Pancreas (tissue), 10 donors: ENCODE measurements at regions not wholly inside any gene's neighbourhood (a gene's known extent, or its start where the extent isn't known, plus 50 kb on each side); places are given as distances from the start of the nearest gene placed in this dataset.

Experiments
- ATAC-seq, 4 donors: fragments of 200-7000 bp; cut with Tn5 transposase; one replicate each; pipeline versions ENCODE4 v1.8.0 to v1.9.1; 2020; ENCODE audit warnings: mild to moderate bottlenecking in 4 of 4, moderate library complexity in 4 of 4
- DNase-seq, 6 donors: peaks; one replicate each; pipeline ENCODE4 v3.0.0-alpha.2; 2020
- FAIRE-seq: peaks from 2 replicates; lab custom pipeline; 2012; peaks lifted over from hg19 to GRCh38; lab: Jason Lieb, UNC
- H3K27ac ChIP-seq, 4 donors: fragments of 200-600 bp; sonication (generic); 1 replicate in 3 of 4; 2 replicates in 1 of 4; pipeline versions ENCODE4 v1.5.0 to v1.8.0; 2020
- H3K27me3 ChIP-seq, 4 donors: fragments of 200-600 bp; one replicate each; pipeline ENCODE4 v1.8.0; 2021
- H3K36me3 ChIP-seq, 3 donors: fragments of 200-600 bp; sonication (generic) in 1 of 3; one replicate each; pipeline versions ENCODE4 v1.5.0 to v1.8.0; 2020 to 2021
- H3K4me1 ChIP-seq, 3 donors: fragments of 200-600 bp; one replicate each; pipeline ENCODE4 v1.8.0; 2021
- H3K4me3 ChIP-seq, 4 donors: fragments of 200-600 bp; sonication (generic) in 2 of 4; one replicate each; pipeline versions ENCODE4 v1.5.0 to v1.8.0; 2020 to 2021
- H3K9me3 ChIP-seq, 4 donors: fragments of 200-600 bp; one replicate each; pipeline ENCODE4 v1.8.0; 2021
- WGBS, 2 donors: extraction: QIAGEN DNeasy Blood & Tissue Kit; methylation state at CpG; one replicate each; pipeline ENCODE4 v1.1.7; 2013; 5-methylcytosine and 5-hydroxymethylcytosine counted together
- intact Hi-C, 3 donors: fragments of 100-400 bp; cut with DNase I; formaldehyde crosslinking; loops; one replicate each; pipeline versions ENCODE4 v1.11.1 to v1.14.2; 2022
- TF ChIP-seq, protein P1 (sequence below), 4 donors: fragments of 200-600 bp; sonication (generic) in 3 of 4; IDR thresholded peaks; one replicate each; pipeline versions ENCODE4 v1.5.0 to v1.8.0; 2021; ENCODE audit warnings: antibody characterized with exemption in 4 of 4
- donor health status: healthy with polysubstance abuse.
- donor health status: DM: no; HTN: no; CAD: no; lungs with moderate emphysema.
- donor health status: DM: no; HTN: no; CAD: no.
- donor health status: control.
- donor health status: control.
- donor health status: Bipolar disorder and iron deficiency.
- donor health status: DM: yes; HTN: yes; CAD: no.
- donor health status: DM: no; HTN: no; CAD: no.
- donor health status: DM: no; HTN: no; CAD: no.
- donor health status: DM: yes; HTN: yes; CAD: no.

DNA sequence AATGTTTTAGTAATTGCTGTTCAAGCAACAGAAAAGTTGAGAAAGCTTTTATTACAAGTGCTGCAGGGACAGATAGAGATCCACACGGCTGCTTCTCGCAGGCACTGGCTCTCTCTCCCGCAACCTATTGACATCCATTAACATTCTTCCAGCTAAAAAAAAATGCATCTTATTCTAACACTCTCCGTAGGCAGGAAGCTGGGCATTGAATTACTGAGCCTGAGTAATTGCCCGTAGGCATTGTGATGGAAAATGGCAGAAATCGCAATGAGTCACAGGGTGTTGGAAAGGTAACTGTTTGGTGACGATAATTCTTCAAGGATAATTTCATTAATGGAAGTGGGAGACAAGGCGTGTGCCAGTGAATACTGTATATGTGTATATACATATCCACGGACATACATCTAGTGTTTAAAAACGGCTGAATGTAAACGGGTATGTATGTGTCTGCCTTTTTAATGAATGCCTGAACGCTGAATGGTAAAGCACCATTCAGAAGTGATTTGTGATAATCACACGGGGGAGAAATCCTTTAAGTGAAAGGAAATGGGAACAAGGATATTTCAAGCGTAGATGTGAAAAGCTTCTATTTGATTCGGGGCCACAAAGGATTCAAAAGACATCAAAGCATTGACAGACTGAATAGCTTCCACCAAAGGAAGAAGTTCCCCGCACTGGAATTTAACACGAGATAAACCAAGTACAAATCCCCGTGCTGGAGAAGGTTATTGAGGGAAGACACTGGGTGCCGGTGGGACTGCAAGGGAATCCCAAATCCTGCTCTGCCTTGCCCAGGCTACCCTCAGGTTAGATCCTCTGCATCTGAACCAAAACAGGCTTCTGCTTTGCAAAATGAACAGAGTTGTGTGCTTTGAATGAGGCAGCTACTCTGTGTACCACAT, 567.2 kb downstream of the NPHP4 start:
- no peak for FAIRE-seq
- no peaks in the 10 kb centered on the region for H3K9me3 ChIP-seq
- intact Hi-C loops = no loop called here

DNA sequence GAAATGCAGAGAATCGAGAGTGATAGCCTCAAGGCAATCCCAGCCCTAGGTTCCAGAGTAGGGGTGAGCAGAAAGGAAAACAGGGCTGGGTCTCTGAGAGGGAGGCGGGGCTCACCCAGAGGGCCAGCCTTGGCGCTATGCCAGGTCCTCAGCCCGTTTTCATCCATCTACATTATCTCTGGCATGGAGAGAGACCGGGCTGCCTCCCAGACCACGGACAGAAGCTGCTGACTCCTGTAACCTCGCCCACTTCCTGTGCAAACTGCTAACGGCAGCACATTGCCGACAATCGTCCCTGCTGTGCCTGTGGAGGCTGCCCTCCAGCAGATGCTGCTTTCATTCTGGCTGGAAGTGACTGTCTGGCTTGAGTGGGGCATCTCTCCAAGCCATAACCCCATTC, 569.1 kb downstream of the NPHP4 start:
- Histone ChIP-seq H3K4me3 (no peak overlapping the region), H3K27me3 (peaks cover 0 to 2% (median 0%) of the 10 kb centered on the region in 4 donors), H3K4me1 (no peaks in the 10 kb centered on the region), H3K36me3 (no peaks in the 10 kb centered on the region), H3K27ac (no peak overlapping the region), H3K9me3 (no peaks in the 10 kb centered on the region)
- intact Hi-C loops = no loop called here
- TF ChIP-seq, protein P1, sequence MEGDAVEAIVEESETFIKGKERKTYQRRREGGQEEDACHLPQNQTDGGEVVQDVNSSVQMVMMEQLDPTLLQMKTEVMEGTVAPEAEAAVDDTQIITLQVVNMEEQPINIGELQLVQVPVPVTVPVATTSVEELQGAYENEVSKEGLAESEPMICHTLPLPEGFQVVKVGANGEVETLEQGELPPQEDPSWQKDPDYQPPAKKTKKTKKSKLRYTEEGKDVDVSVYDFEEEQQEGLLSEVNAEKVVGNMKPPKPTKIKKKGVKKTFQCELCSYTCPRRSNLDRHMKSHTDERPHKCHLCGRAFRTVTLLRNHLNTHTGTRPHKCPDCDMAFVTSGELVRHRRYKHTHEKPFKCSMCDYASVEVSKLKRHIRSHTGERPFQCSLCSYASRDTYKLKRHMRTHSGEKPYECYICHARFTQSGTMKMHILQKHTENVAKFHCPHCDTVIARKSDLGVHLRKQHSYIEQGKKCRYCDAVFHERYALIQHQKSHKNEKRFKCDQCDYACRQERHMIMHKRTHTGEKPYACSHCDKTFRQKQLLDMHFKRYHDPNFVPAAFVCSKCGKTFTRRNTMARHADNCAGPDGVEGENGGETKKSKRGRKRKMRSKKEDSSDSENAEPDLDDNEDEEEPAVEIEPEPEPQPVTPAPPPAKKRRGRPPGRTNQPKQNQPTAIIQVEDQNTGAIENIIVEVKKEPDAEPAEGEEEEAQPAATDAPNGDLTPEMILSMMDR (IDR thresholded peaks at IDR 0.05) = no peak
- 18 to 21% methylated on average over 10 of the region's 10 CpGs for WGBS, 2 donors
- ATAC-seq (peak in 1 of 4 donors; percentile 59), FAIRE-seq (no peak), DNase-seq (peak in 1 of 6 donors; percentile 31)

More for the DNA sequence above, 567.2 kb downstream of the NPHP4 start:
- no peak overlapping the region for H3K27ac ChIP-seq
- TF ChIP-seq, protein P1 (IDR thresholded peaks at IDR 0.05) = no peak
- peaks cover 0 to 3% (median 0%) of the 10 kb centered on the region in 4 donors for H3K27me3 ChIP-seq
- H3K36me3 ChIP-seq = no peaks in the 10 kb centered on the region
- WGBS, 2 donors = 34 to 39% methylated on average over 19 of the region's 19 CpGs
- H3K4me3 ChIP-seq = no peak overlapping the region
- DNase-seq = no peak
- H3K4me1 ChIP-seq = no peaks in the 10 kb centered on the region
- ATAC-seq = no peak

DNA sequence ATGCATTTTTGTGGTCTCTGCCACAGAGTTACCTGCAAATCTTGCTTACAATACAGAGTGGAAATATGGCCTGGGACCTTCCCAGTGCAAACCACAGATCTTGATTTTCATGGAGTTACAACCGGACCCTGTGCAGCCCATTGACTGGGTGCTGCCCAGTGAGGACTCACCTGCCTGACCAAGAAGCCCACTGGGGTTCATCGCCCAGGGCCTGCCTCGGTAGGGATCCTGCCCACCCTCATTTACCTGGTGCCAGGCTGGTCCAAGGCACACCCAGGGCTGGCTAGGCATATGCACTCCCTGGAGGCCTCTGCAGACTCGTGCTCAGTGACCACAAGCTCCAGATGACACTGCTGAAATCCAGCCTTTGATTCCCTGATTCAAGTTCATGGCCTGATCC, 572.7 kb downstream of the NPHP4 start:
- ATAC-seq (no peak), FAIRE-seq (no peak), DNase-seq (no peak)
- no peaks in the 10 kb centered on the region for H3K36me3 ChIP-seq
- 54 to 77% methylated on average over 4 of the region's 4 CpGs for WGBS, 2 donors
- no peak overlapping the region for H3K4me3 ChIP-seq
- no peak overlapping the region for H3K27ac ChIP-seq
- intact Hi-C loops = no loop called here
- H3K27me3 ChIP-seq = no peaks in the 10 kb centered on the region
- H3K4me1 ChIP-seq = no peaks in the 10 kb centered on the region
- TF ChIP-seq, protein P1 (IDR thresholded peaks at IDR 0.05) = no peak
- H3K9me3 ChIP-seq = no peaks in the 10 kb centered on the region

DNA sequence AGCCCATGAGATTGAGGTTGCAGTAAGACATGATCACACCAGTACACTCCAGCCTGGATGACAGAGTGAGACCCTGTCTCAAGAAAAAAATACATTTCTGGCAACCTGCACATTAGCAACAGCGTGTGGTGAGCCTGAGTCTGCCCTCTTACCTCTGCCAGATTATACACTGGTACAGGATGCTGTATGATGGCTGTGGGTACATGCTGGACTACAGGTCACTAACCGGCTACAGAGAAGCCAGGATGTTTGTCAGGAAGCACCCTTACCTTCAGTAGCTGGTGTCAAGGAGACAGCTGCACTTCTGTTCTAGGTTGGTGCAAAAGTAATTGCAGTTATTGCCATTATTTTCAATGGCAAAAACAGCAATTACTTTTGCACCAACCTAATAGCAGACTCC, 575.7 kb downstream of the NPHP4 start:
- Histone ChIP-seq H3K9me3 (no peaks in the 10 kb centered on the region), H3K36me3 (no peaks in the 10 kb centered on the region), H3K27me3 (no peaks in the 10 kb centered on the region), H3K4me1 (no peaks in the 10 kb centered on the region), H3K4me3 (no peak overlapping the region), H3K27ac (no peak overlapping the region)
- intact Hi-C loops = no loop called here
- DNase-seq (no peak), ATAC-seq (no peak), FAIRE-seq (no peak)
- WGBS, 2 donors = 70 to 79% methylated on average over 2 of the region's 2 CpGs
- TF ChIP-seq, protein P1 (IDR thresholded peaks at IDR 0.05) = no peak

DNA sequence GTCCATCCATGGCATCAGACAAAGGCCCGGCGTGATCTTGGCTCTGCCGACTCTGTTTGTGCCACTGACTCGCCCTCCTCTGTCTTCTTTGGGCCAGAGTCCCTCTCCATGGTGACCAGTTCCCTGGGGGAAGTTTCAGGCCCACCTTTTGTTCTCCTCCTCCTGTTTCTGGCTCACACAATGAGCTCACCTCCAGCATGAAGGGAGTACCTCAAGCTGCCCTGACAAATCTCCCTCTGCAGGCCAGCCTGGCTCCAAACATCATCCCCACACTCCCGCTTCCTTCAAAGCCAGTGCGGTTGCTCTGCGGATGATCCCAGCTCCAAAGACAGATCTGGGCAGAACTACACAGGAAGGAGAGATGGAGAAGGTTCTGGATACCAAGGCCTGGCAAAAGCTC, 576.6 kb downstream of the NPHP4 start:
- TF ChIP-seq, protein P1 (IDR thresholded peaks at IDR 0.05) = no peak
- ATAC-seq (no peak), FAIRE-seq (no peak), DNase-seq (no peak)
- WGBS, 2 donors = 79 to 88% methylated on average over 7 of the region's 7 CpGs
- Histone ChIP-seq H3K4me1 (no peaks in the 10 kb centered on the region), H3K27me3 (no peaks in the 10 kb centered on the region), H3K4me3 (no peak overlapping the region), H3K36me3 (no peaks in the 10 kb centered on the region), H3K27ac (no peak overlapping the region), H3K9me3 (no peaks in the 10 kb centered on the region)
- intact Hi-C loops = no loop called here
